ENCODE measurements at regions not wholly inside any gene's neighbourhood (a gene's known extent, or its start where the extent isn't known, plus 50 kb on each side); places are given as distances from the start of the nearest gene placed in this dataset.

DNA sequence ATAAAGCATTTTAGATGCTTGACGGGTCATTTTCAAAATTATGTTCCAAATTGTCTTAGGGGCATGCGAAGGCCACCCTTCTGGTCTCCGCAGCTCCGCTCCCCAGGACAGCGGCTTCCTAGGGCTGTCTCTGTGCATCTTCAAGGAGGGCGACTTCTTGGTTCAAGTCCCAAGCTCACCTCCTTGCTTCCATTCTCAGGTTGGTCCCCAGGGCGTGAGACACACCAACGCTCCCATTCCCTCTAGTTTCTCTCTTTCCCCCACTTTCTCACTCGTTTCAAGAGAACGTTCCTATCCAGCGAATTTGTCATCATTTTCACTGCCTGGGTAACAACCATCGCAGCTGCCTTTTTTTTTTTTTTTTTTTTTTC is 109.4 kb upstream of the CCND2 start:
- DNase-seq (ENCODE audit: low spot score in 2 of 2, unreplicated experiment in 2 of 2), result no peak
- Mint-ChIP-seq H3K4me3 (peak overlapping the region; percentile 65), H3K4me1 (peaks cover 15% of the 10 kb centered on the region), H3K9me3 (peaks cover 12% of the 10 kb centered on the region), H3K27me3 (ENCODE audit: low read depth) (no peaks in the 10 kb centered on the region), H3K36me3 (no peaks in the 10 kb centered on the region), H3K27ac (peak overlapping the region; percentile 97)
- TF ChIP-seq, protein P1, sequence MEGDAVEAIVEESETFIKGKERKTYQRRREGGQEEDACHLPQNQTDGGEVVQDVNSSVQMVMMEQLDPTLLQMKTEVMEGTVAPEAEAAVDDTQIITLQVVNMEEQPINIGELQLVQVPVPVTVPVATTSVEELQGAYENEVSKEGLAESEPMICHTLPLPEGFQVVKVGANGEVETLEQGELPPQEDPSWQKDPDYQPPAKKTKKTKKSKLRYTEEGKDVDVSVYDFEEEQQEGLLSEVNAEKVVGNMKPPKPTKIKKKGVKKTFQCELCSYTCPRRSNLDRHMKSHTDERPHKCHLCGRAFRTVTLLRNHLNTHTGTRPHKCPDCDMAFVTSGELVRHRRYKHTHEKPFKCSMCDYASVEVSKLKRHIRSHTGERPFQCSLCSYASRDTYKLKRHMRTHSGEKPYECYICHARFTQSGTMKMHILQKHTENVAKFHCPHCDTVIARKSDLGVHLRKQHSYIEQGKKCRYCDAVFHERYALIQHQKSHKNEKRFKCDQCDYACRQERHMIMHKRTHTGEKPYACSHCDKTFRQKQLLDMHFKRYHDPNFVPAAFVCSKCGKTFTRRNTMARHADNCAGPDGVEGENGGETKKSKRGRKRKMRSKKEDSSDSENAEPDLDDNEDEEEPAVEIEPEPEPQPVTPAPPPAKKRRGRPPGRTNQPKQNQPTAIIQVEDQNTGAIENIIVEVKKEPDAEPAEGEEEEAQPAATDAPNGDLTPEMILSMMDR (IDR thresholded peaks at IDR 0.05; ENCODE audit: unreplicated experiment), result no peak

DNA sequence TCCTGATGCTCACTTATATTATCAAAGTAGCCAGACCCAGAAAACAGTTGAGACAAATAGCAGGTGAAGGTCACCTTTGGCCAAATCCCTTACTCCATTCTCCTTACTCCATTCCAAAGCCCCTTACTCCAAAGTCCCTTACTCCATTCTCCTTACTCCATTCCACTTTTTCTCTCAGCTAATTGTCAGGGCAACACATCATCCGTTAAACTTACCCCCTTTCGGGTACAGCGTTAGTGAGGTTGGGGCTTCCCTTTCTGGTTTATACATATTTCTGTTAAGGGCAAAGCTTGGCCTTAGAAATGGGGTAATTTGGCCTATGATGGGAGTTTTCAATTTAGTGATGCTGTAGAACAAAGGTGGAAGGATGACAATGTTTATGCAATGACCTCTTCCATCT is 111.8 kb upstream of the CCND2 start:
- TF ChIP-seq, protein P1 (IDR thresholded peaks at IDR 0.05; ENCODE audit: unreplicated experiment), result no peak
- DNase-seq (ENCODE audit: low spot score in 2 of 2, unreplicated experiment in 2 of 2), result no peak
- H3K4me1 Mint-ChIP-seq, result peaks cover 25% of the 10 kb centered on the region
- no peaks in the 10 kb centered on the region for H3K36me3 Mint-ChIP-seq
- no peak overlapping the region for H3K4me3 Mint-ChIP-seq
- H3K9me3 Mint-ChIP-seq, result peaks cover 12% of the 10 kb centered on the region
- H3K27ac Mint-ChIP-seq, result no peak overlapping the region
- H3K27me3 Mint-ChIP-seq (ENCODE audit: low read depth), result no peaks in the 10 kb centered on the region

DNA sequence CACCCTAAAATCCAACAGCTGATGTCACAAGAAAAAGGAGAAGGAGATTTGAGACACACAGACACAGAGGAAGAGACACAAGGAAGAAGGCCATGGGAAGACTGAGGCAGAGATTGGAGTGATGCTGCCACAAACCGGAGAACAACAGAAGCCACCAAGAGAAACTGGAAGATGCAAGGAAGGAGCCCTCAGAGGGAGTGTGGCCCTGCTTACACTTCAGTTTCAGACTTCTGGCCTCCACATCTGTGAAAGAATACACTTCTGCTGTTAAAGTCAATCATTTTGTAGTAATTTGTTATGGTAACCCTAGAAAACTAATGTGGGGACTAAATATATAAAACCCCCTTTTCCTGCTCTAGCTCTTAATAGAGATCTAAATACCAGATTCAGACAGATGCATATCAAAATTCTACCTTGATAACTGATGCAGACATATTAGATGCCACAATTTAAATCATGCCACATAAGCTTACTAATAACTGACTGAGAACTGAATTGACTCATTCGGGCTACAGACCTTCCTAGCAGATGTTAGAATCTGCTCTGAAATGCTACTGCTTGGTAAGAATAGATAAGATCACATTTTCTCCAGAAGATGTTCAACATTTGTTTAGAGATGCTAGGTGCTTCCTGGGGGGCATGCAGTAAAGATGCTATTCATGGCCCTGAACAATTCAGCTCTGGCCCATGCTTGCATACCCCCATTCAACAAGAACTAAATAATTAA is 113.1 kb upstream of the CCND2 start:
- Mint-ChIP-seq H3K4me3 (no peak overlapping the region), H3K4me1 (peaks cover 25% of the 10 kb centered on the region), H3K36me3 (no peaks in the 10 kb centered on the region), H3K27me3 (ENCODE audit: low read depth) (no peaks in the 10 kb centered on the region), H3K27ac (no peak overlapping the region), H3K9me3 (peaks cover 12% of the 10 kb centered on the region)
- TF ChIP-seq, protein P1 (IDR thresholded peaks at IDR 0.05; ENCODE audit: unreplicated experiment), result no peak
- no peak for DNase-seq (ENCODE audit: low spot score in 2 of 2, unreplicated experiment in 2 of 2)

DNA sequence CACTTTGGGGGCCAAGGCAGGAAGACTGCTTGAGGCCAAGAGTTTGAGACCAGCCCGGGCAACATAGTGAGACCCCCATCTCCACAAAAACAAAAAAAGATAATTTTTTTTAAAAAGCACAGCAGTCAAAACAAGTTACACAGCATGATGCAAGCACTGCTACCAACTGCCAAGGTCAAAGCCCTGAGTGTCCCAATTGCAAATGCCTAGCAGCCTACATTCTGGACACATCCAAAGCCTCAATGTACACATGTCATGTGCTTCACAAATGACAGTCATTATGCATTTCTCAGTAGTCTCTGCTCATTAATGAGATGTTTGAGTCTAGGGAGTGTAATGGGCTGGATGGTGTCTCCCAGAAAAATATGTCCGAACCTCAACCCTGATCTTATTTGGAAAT is 113.7 kb upstream of the CCND2 start:
- H3K27me3 Mint-ChIP-seq (ENCODE audit: low read depth), result no peaks in the 10 kb centered on the region
- DNase-seq (ENCODE audit: low spot score in 2 of 2, unreplicated experiment in 2 of 2), result no peak
- peaks cover 19% of the 10 kb centered on the region for H3K4me1 Mint-ChIP-seq
- H3K4me3 Mint-ChIP-seq, result no peak overlapping the region
- H3K36me3 Mint-ChIP-seq, result no peaks in the 10 kb centered on the region
- H3K9me3 Mint-ChIP-seq, result peaks cover 12% of the 10 kb centered on the region
- no peak overlapping the region for H3K27ac Mint-ChIP-seq
- TF ChIP-seq, protein P1 (IDR thresholded peaks at IDR 0.05; ENCODE audit: unreplicated experiment), result no peak

DNA sequence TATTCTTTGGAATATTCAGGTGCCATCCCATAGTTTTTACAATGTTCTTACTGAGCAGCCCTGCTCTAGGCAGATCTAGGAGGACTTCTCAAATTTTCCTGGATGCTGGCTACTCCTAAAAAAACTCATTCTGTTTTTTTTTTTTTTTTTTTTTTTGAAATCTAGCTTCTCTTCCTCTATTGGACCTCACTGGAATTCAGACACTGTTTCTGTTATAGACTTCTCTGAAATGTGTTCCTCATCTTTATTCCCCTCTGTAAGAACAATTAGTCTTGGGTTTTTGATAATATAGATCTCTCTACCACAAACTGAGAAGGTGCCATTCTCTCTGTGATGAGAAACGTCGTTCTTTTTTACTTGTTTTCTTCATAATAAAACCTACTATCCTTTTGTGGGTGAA is 115.3 kb upstream of the CCND2 start:
- H3K27ac Mint-ChIP-seq, result peak overlapping the region; percentile 43
- TF ChIP-seq, protein P1 (IDR thresholded peaks at IDR 0.05; ENCODE audit: unreplicated experiment), result no peak
- H3K4me3 Mint-ChIP-seq, result no peak overlapping the region
- H3K4me1 Mint-ChIP-seq, result peaks cover 13% of the 10 kb centered on the region
- no peak for DNase-seq (ENCODE audit: low spot score in 2 of 2, unreplicated experiment in 2 of 2)
- no peaks in the 10 kb centered on the region for H3K36me3 Mint-ChIP-seq
- H3K27me3 Mint-ChIP-seq (ENCODE audit: low read depth), result no peaks in the 10 kb centered on the region
- peaks cover 12% of the 10 kb centered on the region for H3K9me3 Mint-ChIP-seq

All from mesothelial cell of epicardium (in vitro differentiated cells).